ENCODE measurements at regions not wholly inside any gene's neighbourhood (a gene's known extent, or its start where the extent isn't known, plus 50 kb on each side); places are given as distances from the start of the nearest gene placed in this dataset.
"Not testable (repeated sequence)": the region's sequence is repeated elsewhere in the genome, so short reads cannot be mapped to it uniquely, and the experiment has no call there.

GRCh38 chr20:1809611-1810510 lies 85.3 kb upstream of the SIRPA start:
- no peak for DNase-seq

GRCh38 chr20:1809131-1809572 lies 86.1 kb upstream of the SIRPA start:
- DNase-seq, result no peak

GRCh38 chr20:1808101-1808500 lies 87.1 kb upstream of the SIRPA start:
- DNase-seq, result no peak

DNA sequence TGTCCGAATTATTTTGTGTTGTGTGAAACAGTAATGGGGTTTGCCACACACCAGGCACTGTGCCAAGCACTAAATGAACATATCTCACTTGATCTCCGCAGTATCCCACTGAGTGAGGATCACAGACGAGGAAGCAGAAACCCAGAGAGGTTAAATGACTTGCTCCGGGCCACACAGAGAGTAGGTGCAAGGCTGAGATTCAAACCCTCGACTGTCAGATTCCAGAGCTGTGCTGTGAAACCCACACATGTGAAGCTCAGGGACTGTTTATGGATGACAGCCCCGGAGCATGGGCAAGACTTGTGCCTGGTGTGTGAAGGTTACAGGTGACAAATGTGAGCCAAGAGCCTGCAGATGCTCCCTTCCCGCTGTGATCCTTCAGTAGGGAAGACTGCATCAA lies 87.8 kb upstream of the SIRPA start:
- DNase-seq, result no peak

GRCh38 chr20:1806456-1806855 lies 88.8 kb upstream of the SIRPA start:
- DNase-seq, result no peak

DNA sequence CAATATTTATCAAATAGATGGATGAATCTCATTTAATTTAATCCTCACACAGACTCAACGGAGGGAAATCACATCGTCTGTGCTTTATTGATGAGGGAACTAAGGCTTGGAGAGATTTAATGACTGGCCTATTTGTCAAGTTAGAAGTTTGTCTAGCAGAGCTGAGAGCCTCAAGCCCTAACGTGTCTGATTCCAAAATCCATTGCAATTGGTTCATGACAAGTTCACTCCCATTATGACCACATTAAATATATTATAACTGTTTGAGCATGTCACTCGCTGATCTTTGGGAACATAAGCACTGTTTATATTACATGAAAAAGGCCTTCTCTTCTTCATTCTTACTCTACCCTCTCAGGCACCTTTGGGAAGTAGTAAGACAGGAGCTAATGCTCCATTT lies 89.4 kb upstream of the SIRPA start:
- no peak for DNase-seq

DNA sequence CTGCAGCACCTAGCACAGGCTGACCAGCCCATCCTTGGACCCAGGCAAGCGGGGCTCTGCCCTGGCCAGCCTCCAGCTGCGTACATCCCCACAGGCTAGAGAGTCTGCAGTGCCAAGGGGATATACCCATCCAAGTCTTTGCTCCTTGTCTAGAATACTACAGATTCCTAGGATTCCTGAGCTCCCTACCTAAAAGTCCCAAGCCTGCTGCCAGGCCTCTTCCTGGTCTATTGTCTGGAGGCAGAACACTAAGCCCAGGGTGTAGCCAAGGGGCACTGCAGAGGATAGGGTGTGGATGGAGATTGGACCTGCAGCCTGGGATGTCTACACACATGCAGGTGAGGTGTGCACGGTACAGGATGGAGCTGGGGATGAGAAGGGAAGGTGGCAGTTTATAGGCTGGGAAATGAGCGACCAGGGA lies 90.0 kb upstream of the SIRPA start:
- no peak for DNase-seq

- DNase-seq, result no peak
These were observed 90.7 kb upstream of the SIRPA start for GRCh38 chr20:1804554-1804956.

- no peak for DNase-seq
These were observed 91.2 kb upstream of the SIRPA start for GRCh38 chr20:1803932-1804501.

- no peak for DNase-seq
These were observed 91.9 kb upstream of the SIRPA start for GRCh38 chr20:1803061-1803931.

GRCh38 chr20:1802385-1803060 lies 92.7 kb upstream of the SIRPA start:
- no peak for DNase-seq

GRCh38 chr20:1801929-1802306 lies 93.3 kb upstream of the SIRPA start:
- no peak for DNase-seq

DNA sequence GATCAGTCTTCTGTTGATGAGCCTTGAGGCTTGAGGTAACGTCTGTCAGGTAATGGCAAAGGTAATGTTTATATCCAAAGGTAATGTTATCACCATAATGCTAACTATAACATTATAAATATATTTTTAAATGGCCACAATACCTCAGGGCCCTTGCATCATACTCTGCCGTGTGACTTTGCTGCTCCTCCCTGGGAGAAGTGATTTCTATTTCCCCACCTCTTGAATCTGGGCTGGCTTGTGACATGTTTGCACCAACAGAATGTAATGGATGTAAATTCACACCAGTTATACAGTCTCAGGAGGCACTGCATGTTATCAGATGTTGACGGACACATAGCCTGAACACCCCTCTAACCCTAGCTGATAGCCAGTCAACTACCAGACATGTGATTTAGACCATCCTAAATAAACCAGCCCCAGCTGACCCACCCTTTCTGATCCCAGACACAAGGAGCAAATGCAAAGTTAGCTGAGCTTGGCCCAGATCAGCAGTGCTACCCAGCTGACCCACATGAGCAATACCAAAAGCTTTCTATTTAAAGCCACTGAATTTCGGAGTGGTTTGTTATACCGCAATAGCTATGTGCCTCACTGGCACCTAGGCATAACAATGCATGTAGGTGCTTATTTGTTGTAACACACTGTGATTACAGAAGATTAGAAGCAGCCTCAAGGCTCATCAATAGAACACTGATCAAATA lies 93.8 kb upstream of the SIRPA start:
- DNase-seq, result no peak

DNA sequence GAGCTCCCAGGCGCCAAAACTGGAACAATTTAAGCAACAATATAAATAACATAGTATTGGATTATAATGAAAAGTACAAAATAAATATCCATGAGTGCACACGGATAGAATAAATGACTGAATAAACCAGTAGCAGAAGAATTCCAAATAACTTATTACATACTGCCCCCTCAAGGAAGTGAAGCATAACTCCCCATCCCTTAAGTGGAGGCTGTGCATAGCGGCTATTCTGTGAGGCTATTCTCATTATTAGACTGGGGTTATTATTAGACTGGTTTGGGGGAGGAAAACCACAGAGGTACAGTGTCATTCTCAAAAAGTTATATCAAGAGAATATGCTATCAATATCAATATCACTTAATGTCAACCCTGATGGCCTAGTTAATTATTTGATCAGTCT lies 94.4 kb upstream of the SIRPA start:
- no peak for DNase-seq

DNA sequence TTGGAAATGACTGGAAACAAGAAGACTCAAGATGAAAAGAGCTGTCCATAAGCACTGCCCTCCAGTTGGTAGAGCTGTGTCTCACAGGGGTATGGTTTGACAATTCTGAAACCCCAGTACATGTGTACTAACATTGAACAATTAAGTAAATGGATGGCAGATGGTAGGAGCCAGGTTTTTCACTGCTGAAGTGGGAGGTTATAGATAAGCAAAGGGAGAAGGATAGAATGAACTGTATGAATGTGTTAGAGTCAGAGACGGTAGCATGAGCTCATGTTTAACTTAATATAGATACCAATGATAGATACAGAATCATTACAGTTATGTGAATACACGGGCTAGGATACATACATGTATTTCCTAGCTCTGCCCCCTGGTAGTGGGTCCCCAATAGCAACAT lies 95.0 kb upstream of the SIRPA start:
- no peak for DNase-seq

DNA sequence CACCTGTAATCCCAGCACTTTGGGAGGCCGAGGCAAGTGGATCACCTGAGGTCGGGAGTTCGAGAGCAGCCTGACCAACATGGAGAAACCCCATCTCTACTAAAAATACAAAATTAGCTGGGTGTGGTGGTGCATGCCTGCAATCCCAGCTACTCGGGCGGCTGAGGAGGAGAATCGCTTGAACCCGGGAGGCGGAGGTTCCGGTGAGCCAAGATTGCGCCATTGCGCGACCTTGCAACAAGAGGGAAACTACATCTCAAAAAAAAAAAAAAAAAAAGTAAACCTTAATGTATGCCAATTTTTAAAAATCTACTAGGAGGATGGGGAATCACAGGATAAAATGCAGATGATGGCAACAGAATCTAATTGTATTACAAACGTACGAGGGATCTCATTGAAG lies 95.5 kb upstream of the SIRPA start:
- DNase-seq, result not testable (repeated sequence)

DNA sequence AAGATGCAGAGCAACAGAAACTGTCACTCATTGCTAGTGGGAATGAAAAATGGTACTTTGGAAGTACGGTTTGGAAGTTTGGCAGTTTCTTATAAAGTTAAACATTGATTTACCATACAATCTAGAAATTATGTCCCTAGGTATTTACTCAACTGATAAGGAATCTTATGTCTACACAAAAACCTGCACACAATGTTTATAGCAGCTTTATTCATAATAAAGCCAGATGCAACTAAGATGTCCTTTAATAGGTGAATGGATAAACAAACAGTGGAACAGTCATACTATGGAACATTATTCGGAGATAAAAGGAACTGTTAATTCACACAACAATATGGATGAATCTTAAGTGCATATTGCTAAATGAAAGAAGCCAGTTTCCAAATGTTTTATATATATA lies 96.2 kb upstream of the SIRPA start:
- DNase-seq, result no peak

DNA sequence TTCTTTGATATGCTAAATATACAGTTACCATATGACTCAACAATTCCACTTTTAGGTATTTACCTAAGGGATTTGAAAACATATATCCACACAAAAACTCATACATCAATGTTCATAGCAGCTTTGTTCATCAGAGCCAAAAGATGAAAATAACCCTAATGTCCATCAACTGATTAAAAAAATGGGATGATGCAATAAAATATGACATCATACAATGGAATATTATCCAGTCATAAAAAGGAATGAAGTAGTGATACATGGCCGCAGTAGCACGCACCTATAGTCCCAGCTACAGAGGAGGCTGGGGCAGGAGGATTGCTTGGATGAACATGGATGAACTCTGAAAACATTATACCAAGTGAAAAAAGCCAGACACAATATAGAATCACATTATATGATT lies 101.4 kb upstream of the SIRPA start:
- DNase-seq, result no peak

GRCh38 chr20:1792274-1792673 lies 102.9 kb upstream of the SIRPA start:
- DNase-seq, result no peak

GRCh38 chr20:1790386-1790785 lies 104.8 kb upstream of the SIRPA start:
- no peak for DNase-seq

GRCh38 chr20:1788044-1788443 lies 107.2 kb upstream of the SIRPA start:
- no peak for DNase-seq

- DNase-seq, result no peak
These were observed 108.7 kb upstream of the SIRPA start for GRCh38 chr20:1786486-1786885.
